NCI-H345 treated with DMSO at 0.1 percent for 48 hours (cell line): ENCODE measurements at regions not wholly inside any gene's neighbourhood (a gene's known extent, or its start where the extent isn't known, plus 50 kb on each side); places are given as distances from the start of the nearest gene placed in this dataset.

Source experiments
- DNase-seq: peaks from one replicate; lab custom pipeline; 2025; ENCODE audit not compliant: unreplicated experiment; lab: John Stamatoyannopoulos, UW

DNA sequence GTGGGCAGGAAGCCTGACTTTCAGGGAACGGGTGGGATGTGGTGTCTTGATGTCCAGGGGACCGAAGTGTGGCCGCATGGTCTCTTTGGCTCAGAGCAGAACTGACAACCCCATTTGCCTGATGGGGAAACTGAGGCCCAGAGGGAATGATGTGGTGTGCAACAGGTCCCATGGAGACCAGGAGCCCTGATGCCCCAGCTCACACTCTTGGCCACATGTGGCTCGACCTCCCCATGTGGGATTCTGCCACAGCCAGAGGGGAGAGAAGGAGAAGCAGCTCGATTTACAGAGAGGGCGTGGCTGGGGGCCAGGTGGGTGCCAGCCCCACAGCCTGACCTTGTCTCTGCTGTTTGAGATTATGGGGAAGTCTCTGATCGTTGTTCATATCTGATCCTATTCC lies 128.1 kb downstream of the TEX29 start:
- DNase-seq = no peak

DNA sequence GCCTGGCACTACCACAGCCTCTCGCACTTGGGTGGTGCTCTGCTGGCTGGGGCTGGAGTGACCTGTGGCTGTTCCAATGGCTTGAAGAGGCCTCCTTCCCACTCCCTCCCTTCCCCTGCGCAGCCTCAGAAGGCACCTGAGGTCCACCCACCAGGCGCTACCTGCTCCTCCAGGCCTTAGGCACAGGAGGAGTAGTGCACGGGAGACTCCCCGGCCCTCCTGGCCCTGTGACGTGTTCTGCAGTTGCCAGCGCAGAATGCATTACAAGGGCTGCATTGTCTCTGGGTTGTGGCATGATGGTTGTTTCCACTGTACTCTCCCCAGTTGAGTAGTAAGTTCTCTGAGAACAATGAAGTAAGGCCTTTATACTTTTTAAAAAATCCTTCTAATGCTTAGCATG lies 128.6 kb downstream of the TEX29 start:
- DNase-seq = no peak

DNA sequence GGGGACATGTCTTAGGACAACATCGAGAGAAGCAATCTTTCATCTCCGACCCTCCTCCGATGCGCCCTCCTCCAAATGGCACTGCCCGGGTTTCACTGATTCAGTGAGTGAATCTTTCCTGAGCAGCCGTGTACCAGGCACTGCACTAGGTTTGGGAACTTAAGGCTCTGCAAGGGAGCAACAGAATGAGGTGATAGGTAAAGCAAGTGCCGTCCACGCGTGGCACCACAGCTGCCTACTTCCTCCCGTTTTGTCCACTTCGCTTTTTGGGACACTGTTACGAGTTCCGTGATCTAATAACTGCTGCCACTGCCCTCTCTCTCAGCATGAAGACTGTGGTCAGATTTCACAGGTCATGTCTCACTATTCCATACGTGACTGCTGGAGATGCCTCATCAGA lies 131.0 kb downstream of the TEX29 start:
- no peak for DNase-seq

DNA sequence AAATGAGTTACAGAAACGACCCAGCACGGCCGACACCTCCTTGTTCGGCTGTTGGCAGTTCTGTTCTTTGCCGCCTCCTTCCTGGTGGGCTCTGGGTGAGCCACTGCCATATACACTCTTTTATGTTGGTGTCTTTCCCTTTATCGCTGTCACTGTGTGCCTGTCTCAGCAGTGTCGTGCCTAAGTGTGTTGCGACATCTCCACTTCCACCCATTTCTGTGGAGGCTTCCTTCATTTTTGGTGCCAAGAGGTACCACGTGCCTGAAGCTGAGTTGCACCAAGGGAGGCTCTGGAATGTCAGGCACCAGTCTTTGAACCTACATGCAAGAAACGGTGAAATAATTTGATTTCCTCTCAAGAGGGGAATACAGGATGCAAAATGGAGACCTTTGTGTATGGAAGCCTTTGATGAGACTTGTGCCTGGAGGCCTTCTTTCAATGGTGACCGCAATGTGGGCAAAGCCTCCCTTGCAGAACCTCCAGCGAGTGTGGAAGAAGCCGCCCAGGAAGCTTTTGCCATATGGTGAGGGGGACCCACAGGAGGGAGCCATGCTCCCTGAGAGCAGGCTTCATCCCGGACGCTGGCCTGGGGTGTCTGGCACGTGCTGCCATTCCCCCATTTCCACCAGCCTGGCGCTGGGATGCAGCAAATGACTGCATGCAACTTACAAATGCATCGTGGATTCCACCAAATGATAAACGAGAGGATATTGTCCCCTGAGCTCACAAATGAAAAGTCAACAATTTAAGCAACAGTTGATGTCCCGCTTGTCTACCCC lies 136.2 kb downstream of the TEX29 start:
- DNase-seq = no peak

DNA sequence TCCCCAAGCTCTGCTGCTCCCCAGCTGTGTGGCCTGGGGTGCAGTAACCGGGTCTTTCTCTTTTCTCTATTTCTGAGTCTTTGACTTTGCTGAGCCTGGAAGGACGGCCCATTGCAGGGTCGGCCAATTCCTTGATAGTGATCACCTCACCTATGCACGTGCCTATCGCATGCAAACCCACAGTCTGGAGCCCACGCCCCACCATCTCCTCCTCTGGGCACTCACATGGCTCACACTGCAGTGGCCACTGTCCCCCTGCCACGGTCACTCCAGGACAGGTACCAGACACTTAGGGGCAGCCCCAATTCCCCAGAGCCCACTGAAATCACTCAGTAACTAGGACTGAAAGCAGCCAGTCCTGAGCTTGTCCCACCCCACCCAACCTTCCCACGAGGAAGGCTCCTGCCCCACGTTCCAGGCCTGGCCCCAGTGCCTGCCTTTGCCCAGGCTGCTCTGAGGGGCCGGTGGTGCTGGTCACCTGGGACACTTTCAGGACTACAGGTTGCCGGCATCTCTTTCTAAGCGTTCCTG lies 137.6 kb downstream of the TEX29 start:
- no peak for DNase-seq

DNA sequence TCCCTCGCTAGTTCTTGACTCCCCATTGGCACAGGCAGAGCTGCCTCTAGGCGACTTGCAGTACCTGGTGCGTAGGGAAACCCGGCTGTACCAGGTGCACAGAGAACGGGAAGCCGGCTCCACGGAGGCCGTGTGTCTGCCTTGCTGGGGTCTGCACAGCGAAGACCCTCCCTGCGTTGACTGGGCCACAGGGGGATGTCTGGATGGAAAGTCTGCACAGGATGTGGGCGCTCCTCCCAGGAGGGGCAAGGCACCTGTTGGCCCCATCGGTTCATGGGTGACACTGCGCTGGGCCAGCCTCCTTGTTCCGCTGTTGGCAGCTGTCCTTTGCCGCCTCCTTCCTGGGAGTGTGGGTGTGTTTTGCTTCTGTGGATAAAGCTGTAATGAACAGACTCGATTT lies 138.3 kb downstream of the TEX29 start:
- DNase-seq = no peak

DNA sequence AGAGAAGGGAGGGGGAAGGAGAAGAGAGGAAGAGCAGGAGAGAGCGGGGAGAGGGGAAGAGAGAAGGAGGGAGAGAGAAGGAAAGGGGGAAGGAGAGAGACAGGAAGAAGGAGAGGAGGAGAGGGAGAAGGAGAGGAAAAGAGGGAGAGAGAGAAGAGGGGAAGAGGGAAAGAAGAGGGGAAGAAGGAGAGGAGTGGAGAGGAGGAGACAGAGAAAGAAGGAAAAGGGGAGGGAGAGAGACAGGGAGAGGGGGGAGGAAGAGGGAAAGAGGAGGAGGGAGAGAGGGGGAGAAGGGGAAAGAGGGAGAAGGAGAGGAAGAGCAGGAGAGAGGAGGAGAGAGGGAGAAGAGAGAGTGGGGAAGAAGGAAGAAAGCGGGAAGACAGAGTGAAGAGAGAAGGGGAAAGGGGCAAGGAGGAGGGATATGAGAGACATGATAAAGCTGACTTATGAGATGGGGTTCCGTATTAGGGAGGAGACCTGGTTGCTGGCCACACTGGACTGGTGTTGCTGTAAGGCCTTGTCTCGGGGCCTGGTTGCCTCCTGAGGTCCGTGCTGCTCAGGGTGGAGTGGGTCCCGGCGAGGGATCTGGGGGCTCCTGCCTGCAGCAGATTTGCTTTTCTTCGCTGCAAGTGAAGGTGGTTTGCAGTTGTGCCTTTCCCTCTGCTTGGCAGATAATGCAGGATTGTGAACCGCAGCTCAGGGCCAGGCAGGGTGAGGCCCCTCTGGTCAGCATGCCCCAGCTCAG lies 139.5 kb downstream of the TEX29 start:
- no peak for DNase-seq

DNA sequence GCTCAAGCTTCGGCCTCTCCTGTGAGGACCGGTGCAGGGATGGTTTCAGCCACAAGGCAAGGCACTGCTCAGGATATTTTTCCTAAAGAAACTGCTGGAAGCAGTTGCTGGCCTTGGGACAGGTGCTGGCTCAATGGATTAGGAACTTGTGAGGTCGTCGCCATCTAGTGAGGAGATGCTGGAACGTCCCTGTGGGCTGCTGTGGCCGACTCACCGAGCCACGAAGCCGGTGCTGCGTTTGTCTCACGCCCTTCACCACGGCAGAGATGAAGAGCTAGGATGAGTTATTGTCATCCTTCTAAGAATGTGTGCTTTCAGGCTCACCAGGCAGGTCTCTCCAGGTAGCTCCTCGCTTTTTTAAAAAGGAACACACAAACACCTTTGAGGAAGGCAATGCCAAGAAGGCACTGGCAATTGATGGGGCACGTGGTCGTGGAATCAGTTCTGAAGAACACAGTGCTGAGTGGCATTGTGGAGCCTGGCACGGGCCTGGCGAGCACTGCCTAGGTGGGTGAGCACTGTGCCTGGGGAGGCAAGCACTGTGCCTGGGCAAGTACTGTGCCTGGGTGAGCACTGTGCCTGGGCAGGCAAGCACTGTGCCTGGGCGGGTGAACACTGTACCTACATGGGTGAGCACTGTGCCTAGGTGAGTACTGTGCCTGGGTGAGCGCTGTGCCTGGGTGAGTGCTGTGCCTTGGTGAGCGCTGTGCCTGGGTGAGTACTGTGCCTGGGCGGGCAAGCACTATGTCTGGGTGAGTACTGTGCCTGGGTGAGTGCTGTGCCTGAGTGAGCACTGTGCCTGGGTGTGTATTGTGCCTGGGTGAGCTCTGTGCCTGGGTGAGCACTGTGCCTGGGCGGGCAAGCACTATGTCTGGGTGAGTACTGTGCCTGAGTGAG lies 140.4 kb downstream of the TEX29 start:
- peak; percentile 48 for DNase-seq

DNA sequence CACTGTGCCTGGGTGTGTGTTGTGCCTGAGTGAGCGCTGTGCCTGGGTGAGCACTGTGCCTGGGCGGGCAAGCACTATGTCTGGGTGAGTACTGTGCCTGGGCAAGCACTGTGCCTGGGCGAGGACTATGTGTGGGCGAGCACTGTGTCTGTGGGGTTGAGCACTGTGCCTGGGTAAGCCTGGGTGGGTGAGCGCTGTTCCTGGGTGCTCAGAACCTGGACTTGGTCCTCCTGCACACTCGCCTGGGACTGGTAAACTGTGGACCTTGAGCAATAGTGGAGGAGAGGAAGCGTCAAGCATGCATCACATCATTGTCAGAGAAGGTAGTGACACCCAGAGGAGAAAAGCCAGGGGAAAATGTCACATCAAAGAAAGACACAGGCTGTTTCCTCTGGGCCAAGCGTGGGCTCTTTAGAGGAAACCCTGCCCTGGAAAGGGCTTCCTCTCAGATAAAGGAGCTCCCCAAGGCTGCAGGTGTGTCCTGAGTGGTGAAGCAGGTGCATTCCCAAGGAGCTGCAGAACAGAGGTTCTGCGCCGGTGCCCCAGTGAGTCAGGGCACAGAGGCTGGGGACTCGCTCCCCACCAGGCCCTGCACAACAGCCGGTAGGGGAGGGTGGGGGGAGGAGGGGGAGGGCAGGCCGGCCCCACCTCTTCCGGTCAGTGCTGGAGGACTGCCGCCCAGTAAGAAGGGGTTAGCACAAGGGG lies 141.2 kb downstream of the TEX29 start:
- no peak for DNase-seq

DNA sequence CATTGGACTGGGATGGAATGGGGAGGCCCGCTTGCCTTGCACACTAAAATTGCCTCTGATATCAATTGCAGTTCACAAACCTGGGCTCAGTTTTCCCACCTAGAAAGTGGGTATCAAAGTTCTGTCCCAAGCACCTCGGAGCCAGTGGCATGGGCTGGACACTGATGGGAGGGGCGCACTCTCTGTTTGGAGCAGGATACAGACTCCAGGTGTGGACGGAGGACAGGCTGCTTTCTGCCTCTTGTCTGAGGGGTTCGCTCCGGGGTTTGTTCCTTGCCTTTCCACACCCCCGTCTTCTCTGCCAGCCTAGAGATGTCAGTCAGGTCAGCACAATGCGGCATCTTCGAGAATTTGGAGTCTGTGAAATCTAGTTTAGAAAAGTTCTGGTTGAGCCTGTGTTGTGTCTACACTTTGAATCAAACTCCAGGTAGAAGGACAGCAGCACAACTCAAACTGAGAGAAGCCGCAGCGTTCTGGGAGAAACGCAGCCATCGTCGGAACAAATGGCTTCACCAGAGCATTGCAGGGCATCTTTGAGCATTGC lies 141.9 kb downstream of the TEX29 start:
- no peak for DNase-seq

DNA sequence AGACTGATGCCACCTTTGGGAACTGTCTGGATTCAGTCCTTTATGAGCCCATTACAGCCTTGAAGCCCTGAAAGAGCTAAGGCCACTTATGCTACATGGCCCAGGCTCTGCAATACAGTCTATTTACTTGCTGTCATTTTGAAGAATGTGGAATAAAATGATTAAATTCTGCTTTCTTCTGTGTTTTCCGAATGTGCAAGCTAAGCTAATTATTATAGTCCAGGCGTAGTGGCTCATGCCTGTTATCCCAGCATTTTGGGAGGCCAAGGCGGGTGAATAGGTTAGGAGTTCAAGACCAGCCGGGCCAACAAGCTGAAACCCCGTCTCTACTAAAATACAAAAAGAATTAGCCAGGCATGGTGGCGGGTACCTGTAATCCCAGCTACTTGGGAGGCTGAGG lies 142.5 kb downstream of the TEX29 start:
- no peak for DNase-seq

DNA sequence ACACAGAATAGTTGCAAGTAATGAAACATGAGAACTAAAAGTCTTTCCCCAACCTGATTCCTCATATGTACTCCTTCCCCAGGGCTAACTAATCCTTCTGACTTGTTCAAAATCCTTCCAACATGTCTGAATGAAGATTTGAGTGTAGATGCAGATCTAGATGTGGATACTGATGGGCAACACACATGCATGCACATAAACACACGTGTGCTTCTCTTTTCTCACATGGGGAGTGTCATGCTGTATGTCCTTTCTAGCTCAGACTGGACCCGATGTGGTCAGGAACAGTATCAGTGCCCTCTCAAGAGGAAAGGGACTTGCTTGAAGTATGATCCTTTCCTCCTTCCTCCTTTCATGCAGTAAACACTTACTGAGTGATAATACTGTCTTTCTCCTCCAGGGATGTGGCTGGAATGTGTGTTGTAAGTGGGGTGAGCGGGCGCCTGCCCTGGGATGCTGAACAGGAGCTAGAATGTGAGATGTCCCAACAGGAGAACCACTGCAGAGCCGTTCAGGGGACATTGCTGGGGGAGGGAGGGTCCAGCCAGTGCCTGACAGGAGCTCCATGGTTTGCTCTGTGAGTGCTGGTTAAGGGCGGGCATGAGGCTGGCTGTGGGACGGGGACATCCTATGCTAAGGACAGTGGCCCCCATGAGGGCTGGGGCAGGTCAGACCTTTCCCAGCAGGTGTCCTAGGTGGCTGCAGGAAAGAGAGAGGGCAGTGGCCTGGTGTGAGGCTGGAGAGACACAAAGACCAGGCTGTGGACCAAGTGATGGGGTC lies 146.9 kb downstream of the TEX29 start:
- DNase-seq = no peak

DNA sequence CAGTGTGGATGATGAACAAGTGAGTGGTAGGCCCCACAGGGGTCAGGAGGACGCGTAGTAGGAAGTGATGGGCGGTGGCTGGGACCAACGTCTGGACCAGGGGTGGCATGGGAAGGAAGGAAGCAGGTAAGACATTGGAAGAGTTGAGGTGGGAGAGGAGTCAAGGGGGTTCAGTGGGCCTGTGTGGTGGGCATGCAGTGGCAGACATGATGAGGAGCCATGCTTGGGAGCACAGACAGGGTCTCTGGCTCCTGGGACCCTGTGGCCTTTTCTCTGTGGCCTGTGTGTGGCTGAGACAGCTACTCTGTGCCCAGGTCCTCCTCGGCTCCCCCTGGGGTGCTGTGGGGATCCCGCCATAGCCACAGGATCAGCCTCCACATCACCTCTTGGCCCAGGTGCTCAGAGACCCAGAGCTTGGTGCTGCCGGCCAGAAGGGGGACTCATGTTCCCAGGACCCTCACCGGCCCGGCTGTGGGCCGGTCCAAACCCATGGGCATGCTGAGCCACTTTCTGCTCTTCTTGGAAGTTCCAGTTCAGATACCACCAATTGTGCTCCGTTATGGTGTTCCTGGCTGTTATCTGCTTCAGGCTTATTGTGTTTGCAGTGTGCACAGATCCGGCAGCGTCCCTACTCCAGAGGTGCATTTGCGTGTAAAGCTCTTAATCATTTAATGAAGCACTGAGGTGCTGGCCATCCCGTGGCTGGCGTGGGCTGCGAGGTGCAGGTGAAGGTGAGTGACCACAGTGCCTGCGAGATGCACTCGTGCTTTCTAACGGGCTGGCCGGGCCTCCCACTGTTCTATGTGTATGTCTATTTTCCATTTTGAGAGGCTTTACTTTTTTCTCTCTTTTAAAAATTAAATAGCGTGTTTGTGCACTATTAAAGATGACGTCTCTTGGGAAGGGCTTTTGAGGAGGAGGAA lies 147.9 kb downstream of the TEX29 start:
- no peak for DNase-seq

DNA sequence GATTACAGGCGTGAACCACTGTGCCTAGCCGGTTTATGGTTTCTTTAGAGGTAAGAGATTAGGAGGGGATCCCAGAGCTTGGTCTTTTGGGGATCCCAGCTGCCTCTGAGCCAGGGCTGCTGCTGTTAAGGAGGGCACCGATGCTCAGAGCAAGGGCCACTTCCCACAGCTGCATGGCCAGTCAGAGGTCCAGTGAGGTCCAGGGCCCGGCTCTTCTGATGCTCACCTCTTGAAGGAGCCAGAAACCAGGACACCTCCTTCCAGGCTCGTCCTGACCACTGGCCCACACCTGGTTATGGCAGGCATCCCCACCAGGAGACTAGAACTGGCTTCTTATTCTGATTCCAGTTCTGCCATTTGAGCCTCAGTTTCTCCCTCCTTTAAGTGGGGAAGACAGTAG lies 149.0 kb downstream of the TEX29 start:
- DNase-seq = no peak

DNA sequence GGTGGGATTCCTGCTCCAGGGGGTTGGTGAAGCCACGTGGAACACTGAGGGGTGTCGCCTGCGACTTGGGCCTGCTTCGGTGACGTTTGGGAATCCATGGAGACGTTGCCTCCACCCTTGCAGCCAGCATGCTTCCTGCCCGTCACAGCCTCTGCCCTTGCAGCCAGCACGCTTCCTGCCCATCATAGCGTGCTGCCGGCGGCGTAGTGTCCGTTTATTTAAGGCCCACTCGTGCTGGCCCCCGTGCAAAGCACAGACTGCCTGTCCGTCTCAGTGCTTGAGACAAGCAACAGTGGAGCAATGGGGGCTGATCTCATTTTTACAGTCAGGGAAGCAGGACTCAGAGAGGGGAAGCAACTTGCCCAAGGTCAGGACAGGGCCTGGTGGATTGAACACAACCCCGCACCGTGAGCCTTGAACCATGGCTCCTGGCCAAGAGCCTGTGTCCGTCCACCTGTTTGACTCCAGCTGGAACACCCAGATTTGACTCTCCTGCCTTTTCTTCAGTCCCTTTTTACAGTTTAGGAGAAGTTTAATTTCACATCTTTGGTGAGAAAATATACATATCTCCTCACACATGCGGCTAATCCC lies 149.6 kb downstream of the TEX29 start:
- DNase-seq = no peak

DNA sequence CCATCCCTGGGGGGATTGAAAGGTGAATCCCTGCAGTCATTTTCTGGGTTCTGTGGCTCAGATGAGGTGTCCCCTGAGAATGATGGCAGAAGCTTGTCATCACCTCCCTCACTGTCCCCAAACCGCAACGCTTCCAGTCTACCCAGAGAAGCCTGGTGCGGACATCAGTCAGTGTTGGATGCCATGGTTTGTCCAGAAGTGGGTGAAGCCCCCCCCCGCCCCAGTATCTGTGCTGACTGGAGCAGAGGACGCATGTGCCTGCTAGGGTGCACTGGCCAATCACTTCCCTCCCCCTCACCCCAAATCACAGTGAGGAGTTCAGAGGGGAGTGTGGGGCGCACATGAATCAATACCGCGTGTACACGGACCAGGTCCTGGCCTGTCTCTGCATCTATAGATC lies 150.5 kb downstream of the TEX29 start:
- DNase-seq = no peak

DNA sequence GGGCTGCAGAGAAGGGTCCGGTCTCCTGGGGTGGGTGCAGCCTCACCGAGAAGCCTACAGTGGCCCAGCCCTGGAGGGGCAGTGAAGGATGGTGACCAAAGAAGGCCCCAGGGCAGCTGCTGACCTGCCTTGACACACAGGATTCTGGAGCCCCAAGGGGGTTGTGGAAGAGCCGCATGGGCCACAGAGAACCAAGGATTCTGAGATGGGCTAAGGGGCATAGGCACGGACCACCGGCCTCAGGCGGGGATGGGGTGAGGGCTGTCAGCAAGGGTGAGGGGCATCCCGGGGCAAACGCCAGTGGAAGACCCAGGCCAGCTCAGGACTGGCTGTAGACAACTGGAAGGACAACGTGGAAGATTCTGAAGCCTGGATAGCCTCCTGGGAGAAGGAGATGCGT lies 151.6 kb downstream of the TEX29 start:
- DNase-seq = no peak
